GM13976 (cell line): ENCODE measurements at regions not wholly inside any gene's neighbourhood (a gene's known extent, or its start where the extent isn't known, plus 50 kb on each side); places are given as distances from the start of the nearest gene placed in this dataset.
"Not testable (repeated sequence)": the region's sequence is repeated elsewhere in the genome, so short reads cannot be mapped to it uniquely, and the experiment has no call there.

ENCODE experiments used
- DNase-seq: peaks from one replicate; pipeline ENCODE4 v3.0.0; 2012; ENCODE audit warnings: low spot score
- in situ Hi-C: fragments of 300-500 bp; cut with MboI; formaldehyde crosslinking; loops from one replicate; pipeline ENCODE4 v1.12.0; 2022; ENCODE audit warnings: low sequenced_read_pairs, mixed read lengths, inconsistent platforms; ENCODE audit not compliant: unreplicated experiment
- TF ChIP-seq, protein P1 (sequence below): IDR thresholded peaks from 2 replicates; pipeline ENCODE4 v1.5.1; 2012; ENCODE audit warnings: borderline replicate concordance, mild to moderate bottlenecking; ENCODE audit not compliant: insufficient read depth; ENCODE audit errors: extremely low read depth, missing control alignments, control extremely low read depth

DNA sequence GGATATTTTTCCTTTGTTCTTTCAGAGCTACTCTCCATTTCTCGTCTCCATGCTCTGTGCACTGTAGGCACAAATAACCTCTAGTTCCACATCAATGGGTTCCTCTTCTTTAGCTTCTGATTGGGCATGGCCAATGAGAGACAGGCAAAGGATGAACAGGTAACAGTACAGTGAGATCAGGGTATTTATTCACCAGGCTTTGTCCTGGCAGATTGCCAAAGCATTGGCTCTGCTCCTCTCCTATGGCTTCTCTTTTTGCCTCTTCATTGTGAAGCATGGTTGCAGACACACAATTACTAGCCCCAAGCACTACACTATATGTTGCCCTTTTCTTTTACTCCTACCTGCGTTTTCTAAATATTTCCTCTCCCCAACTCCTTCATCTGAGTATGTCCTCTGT, 215.1 kb upstream of the ARRDC3 start:
- no peak for DNase-seq
- in situ Hi-C loops = no loop called here
- TF ChIP-seq, protein P1, sequence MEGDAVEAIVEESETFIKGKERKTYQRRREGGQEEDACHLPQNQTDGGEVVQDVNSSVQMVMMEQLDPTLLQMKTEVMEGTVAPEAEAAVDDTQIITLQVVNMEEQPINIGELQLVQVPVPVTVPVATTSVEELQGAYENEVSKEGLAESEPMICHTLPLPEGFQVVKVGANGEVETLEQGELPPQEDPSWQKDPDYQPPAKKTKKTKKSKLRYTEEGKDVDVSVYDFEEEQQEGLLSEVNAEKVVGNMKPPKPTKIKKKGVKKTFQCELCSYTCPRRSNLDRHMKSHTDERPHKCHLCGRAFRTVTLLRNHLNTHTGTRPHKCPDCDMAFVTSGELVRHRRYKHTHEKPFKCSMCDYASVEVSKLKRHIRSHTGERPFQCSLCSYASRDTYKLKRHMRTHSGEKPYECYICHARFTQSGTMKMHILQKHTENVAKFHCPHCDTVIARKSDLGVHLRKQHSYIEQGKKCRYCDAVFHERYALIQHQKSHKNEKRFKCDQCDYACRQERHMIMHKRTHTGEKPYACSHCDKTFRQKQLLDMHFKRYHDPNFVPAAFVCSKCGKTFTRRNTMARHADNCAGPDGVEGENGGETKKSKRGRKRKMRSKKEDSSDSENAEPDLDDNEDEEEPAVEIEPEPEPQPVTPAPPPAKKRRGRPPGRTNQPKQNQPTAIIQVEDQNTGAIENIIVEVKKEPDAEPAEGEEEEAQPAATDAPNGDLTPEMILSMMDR = no peak

DNA sequence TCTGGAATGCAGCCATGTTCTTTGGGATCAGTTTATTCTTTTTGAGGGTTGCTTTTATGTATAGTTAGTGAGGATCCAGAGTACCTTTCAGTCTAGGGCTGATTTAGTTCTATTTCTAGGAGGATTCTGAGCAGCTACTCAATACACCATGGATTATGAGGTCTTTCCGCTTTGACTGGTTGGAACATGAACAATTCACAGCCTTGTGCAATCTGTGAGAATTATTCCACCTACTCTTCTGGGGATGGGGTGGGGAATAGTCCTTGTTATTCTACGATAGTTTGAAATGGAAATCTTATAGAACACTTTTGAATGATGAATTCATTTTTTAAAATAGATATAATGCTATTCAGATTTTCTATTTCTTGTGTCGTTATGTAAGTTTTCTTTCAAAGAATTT, 212.3 kb upstream of the ARRDC3 start:
- TF ChIP-seq, protein P1 = no peak
- in situ Hi-C loops = no loop called here
- no peak for DNase-seq

- in situ Hi-C loops = no loop called here
- TF ChIP-seq, protein P1 = no peak
- DNase-seq = no peak
Observed at GRCh38 chr5:91591076-91591475, 208.0 kb upstream of the ARRDC3 start.

DNA sequence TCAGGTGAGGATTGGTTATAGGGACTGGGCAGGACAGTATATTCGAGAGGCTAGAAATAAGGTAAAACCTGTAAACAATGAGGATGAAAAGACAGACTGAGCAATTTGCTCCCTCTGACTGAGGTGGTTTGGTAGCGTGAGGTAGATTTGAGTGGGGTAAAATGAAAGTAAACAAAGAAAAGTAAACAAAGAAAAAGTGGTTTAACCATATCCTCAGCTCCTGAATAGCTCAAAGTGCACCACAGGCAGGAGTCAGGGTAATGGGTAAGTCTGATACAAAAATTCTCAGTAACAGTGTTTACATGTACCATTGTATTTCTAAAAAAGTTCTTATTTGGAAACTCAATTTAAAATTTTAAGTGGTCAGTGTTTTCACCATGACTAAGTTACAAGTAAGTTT, 203.1 kb upstream of the ARRDC3 start:
- no peak for DNase-seq
- in situ Hi-C loops = no loop called here
- TF ChIP-seq, protein P1 = no peak

DNA sequence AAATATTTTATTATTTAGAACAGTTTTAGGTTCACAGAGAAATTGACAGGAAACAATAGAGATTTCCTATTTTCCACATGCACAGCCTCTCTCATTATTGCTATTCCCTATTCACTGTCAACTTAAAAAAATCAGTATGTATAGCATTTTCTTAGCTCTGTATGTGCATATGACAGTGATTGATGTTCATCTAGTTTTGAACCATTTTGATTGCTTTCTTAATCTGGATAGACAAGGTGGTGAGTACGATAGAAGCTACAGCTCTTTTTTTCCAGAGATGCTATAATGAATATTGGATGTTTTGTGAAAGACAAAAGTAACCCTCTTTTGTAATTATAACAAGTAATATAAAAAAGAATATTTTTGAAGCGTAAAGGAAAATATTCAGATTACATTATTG, 201.2 kb upstream of the ARRDC3 start:
- in situ Hi-C loops = no loop called here
- TF ChIP-seq, protein P1 = no peak
- DNase-seq = no peak

DNA sequence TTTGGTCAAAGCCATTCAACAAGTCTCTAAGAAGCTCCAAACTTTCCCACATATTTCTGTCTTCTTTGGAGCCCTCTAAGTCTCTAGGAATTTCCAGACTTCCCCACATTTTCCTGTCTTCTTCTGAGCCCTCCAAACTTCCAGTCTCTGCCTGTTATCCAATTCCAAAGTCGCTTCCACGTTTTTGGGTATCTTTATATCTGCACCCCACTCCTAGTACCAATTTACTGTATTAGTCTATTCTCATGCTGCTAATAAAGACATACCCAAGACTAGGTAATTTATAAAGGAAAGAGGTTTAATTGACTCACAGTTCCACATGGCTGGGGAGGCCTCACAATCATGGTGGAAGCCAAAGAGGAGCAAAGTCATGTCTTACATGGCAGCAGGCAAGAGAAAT, 182.9 kb upstream of the ARRDC3 start:
- DNase-seq, in situ Hi-C loops: not testable (repeated sequence)

DNA sequence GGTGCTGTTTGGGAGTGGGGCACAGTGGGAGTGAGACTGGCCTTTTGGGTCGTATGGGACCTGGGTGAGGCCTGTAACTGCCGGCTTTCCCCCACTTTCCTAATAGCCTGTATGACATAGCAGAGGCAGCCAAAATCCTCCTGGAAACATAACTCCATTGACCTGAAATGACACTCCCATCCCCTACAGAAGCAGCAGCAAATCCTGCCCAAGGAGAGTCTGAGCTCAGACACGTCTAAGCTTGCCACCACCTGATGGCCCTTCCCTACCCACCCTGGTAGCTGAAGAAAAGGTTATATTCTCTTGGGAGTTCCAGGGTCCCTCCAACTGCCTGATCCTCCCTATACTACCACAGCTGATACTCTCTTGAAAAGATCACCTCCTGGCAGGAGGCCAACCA, 179.8 kb upstream of the ARRDC3 start:
- no peak for DNase-seq
- in situ Hi-C loops = no loop called here

More for the DNA sequence above, 179.8 kb upstream of the ARRDC3 start:
- TF ChIP-seq, protein P1 = no peak
